ENCODE measurements at regions not wholly inside any gene's neighbourhood (a gene's known extent, or its start where the extent isn't known, plus 50 kb on each side); places are given as distances from the start of the nearest gene placed in this dataset.
A peak's percentile ranks its signal among the peaks of the same experiment; 100 is the strongest.

DNA sequence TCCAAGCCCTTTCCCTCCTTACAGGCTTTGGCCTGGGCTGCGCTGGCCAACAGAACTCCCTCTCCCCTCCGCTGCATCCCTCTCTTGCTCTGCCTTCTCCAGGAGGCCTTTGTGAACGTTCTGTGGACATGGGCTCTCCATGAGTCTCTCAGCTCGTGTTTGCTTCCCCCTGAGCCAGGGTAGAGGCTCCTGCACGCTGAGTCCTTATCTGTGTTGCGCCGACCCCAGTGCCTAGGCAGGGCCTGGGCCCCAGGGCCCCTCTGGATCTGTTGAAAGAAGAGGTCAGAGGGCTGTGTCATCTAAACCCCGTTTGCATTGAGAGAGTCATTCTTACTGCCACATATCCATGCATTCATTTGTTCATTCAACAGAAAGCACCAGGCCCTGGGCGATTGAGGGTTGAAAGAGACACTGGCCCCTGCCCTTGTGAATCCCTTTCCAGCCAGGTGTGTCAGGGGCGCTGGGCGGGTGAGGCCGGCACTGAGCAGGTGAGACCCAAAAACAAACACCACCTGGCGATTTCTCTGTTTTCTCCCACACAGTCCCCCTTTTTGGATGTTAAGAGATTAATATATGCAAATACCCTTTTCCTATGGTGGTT lies 111.2 kb upstream of the IER5L start:
- DNase-seq = no peak
- no peak overlapping the region for H3K4me3 Mint-ChIP-seq
- H3K27me3 Mint-ChIP-seq = peaks cover 0 to 4% of the 10 kb centered on the region in 2 donors
- Histone ChIP-seq H3K27ac (ENCODE audit: low read depth, low read length) (no peak overlapping the region), H3K4me3 (ENCODE audit: low read length) (no peak overlapping the region), H3K36me3 (ENCODE audit: insufficient read depth, low read length) (no peaks in the 10 kb centered on the region), H3K27me3 (ENCODE audit: insufficient read depth, low read length, poor library complexity, severe bottlenecking) (no peaks in the 10 kb centered on the region), H3K9me3 (ENCODE audit: low read length) (no peaks in the 10 kb centered on the region), H3K4me1 (ENCODE audit: insufficient read depth, low read length) (no peaks in the 10 kb centered on the region)
- no peaks in the 10 kb centered on the region for H3K9me3 Mint-ChIP-seq
- H3K27ac Mint-ChIP-seq = peak overlapping the region in 2 of 8 donors; percentile 46 to 79
- no peaks in the 10 kb centered on the region for H3K36me3 Mint-ChIP-seq
- no peaks in the 10 kb centered on the region for H3K4me1 Mint-ChIP-seq
- ChIA-PET POLR2A (no interaction called here), CTCF (no interaction called here)

DNA sequence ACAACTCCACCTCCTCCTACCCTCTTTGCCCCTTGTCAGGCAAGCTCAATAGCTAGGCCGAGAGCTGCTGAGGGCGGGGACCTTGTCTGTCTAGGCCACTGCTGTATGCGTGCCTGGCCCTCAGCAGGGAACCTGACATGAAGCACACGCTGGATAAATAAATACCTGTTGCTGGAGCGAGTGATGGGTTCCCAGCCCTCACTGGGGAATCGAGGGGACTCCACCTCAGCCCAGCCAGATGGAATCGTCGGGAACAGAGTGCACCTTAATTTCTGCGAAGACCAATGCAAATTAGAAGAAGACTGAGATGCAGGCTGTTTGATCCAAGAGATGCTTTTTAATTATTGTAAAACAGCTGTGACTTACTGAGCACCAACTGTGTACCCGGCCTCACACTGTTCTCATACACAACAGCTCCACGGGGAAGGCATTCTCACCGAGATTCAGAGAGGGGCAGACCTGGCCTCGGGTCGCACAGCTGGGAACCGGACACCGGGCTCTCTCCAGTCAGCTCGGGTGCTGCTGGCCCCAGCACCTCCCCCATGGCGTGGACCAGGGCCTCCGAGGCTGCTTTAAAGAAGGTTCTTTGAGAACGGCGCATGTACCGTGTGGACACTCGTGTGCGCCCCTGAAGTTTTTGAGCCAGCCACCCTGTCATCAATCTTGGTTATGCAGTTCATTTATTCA lies 109.7 kb upstream of the IER5L start:
- ChIA-PET POLR2A (no interaction called here), CTCF (no interaction called here)
- no peak for DNase-seq
- Histone ChIP-seq H3K27ac (ENCODE audit: low read depth, low read length) (no peak overlapping the region), H3K36me3 (ENCODE audit: insufficient read depth, low read length) (no peaks in the 10 kb centered on the region), H3K4me1 (ENCODE audit: insufficient read depth, low read length) (no peaks in the 10 kb centered on the region), H3K27me3 (ENCODE audit: insufficient read depth, low read length, poor library complexity, severe bottlenecking) (no peaks in the 10 kb centered on the region), H3K9me3 (ENCODE audit: low read length) (no peaks in the 10 kb centered on the region), H3K4me3 (ENCODE audit: low read length) (no peak overlapping the region)
- peak overlapping the region in 1 of 7 donors; percentile 54 for H3K4me3 Mint-ChIP-seq
- H3K27ac Mint-ChIP-seq = peak overlapping the region in 1 of 8 donors; percentile 74
- no peaks in the 10 kb centered on the region for H3K36me3 Mint-ChIP-seq
- peaks cover 0 to 4% of the 10 kb centered on the region in 2 donors for H3K27me3 Mint-ChIP-seq
- no peaks in the 10 kb centered on the region for H3K9me3 Mint-ChIP-seq
- no peaks in the 10 kb centered on the region for H3K4me1 Mint-ChIP-seq

DNA sequence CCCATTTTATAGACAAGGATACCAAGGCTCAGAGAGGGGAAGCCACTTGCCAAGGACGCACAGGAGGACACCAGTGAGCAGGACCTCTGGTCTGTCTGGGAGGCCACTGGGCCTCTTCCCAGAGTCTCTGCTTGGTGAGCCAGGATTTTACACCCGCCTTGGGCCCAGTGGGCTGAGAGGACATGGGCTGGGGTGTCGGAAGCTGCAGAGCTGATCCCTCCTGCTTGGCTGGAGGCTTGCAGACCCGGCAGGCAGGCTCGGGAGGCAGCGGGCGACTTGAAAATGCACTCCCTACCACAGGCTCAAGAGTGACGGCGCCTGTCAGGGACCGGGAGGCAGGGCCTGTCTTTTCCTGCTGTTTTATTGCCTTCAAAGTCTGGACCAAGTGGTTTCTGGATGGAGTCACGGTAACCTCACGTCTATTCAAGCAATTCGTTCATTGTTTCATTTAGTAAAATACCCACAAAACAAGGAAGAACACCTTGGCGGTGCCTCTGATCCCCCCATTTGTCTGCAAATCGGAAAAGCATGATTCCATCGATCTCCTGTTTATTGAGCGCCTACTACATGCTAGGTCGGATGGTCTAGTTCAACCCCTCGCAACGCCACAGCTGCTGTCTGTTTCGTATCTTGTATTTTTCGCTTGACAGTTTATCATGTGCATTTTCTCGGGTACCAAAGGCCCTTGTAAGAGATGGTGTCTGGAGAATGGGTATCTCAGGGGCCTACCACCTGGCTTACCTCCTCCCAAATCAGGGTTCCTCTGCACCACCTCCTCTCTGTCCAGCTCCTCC lies 108.1 kb upstream of the IER5L start:
- Mint-ChIP-seq H3K4me3 (no peak overlapping the region), H3K27ac (peak overlapping the region in 1 of 8 donors; percentile 96), H3K36me3 (no peaks in the 10 kb centered on the region), H3K4me1 (no peaks in the 10 kb centered on the region), H3K27me3 (peaks cover 0 to 4% of the 10 kb centered on the region in 2 donors), H3K9me3 (no peaks in the 10 kb centered on the region)
- no peak overlapping the region for H3K27ac ChIP-seq (ENCODE audit: low read depth, low read length)
- POLR2A ChIA-PET = no interaction called here
- no peaks in the 10 kb centered on the region for H3K4me1 ChIP-seq (ENCODE audit: insufficient read depth, low read length)
- DNase-seq = no peak
- CTCF ChIA-PET = no interaction called here
- no peaks in the 10 kb centered on the region for H3K9me3 ChIP-seq (ENCODE audit: low read length)
- no peaks in the 10 kb centered on the region for H3K36me3 ChIP-seq (ENCODE audit: insufficient read depth, low read length)
- no peaks in the 10 kb centered on the region for H3K27me3 ChIP-seq (ENCODE audit: insufficient read depth, low read length, poor library complexity, severe bottlenecking)
- no peak overlapping the region for H3K4me3 ChIP-seq (ENCODE audit: low read length)

DNA sequence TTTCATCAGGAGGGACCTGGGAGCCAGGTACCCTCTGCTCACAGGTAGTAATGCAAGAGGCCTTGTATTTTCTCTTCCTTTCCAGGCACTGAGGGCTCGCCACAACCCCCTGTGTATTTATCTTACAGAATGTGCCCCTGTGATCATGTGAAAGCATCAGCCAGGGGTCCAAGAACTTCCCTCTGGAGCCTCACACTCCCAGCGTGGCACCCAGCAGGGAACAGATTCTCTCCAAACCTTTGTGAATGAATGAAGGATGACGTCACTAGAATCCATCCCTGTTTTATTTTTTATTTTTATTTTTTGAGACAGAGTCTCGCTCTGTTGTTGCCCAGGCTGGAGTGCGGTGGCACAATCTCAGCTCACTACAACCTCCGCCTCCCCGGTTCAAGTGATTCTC lies 107.3 kb upstream of the IER5L start:
- Histone ChIP-seq H3K4me1 (ENCODE audit: insufficient read depth, low read length) (no peaks in the 10 kb centered on the region), H3K36me3 (ENCODE audit: insufficient read depth, low read length) (no peaks in the 10 kb centered on the region), H3K27ac (ENCODE audit: low read depth, low read length) (no peak overlapping the region), H3K4me3 (ENCODE audit: low read length) (no peak overlapping the region), H3K27me3 (ENCODE audit: insufficient read depth, low read length, poor library complexity, severe bottlenecking) (no peaks in the 10 kb centered on the region), H3K9me3 (ENCODE audit: low read length) (no peaks in the 10 kb centered on the region)
- DNase-seq = no peak
- no peaks in the 10 kb centered on the region for H3K36me3 Mint-ChIP-seq
- H3K27me3 Mint-ChIP-seq = peaks cover 0 to 4% of the 10 kb centered on the region in 2 donors
- CTCF ChIA-PET = no interaction called here
- H3K27ac Mint-ChIP-seq = peak overlapping the region in 2 of 8 donors; percentile 46 to 47
- no peaks in the 10 kb centered on the region for H3K9me3 Mint-ChIP-seq
- POLR2A ChIA-PET = no interaction called here
- H3K4me1 Mint-ChIP-seq = no peaks in the 10 kb centered on the region
- H3K4me3 Mint-ChIP-seq = no peak overlapping the region

DNA sequence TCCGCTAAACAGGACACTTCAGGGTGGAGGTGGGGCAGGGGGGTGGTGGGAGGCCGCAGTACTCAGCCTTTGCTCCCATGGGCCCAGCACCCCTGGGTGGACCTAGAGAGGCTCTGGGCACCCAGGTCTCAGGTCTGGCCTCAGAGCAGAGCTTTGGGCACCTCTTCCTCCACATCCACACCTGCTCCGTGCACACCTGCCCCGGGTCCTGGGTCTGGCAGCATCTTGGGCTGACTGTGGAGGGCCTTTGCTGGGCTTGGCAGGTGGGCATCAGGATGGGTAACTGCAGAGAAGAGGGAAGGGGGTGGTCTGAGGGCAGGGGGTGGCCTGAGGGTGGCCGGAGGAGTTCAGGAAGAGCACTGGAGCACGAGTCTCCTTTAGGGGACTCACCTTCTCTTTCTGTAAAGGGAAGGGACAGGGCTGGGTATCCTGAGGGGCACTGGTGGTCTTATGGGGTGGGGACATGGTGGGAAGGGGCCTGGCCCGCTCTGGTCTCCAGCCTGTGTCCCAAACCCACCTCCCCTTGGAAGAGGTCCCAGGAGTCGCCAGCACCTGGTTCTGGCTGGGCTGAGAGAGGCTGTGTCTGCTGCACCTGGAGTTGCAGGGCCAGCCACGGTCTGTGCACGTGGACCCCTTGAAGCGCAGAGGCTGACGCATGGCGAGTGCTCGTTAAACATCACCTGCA lies 106.7 kb upstream of the IER5L start:
- Mint-ChIP-seq H3K36me3 (no peaks in the 10 kb centered on the region), H3K4me3 (no peak overlapping the region), H3K27ac (peak overlapping the region in 1 of 8 donors; percentile 47), H3K27me3 (peaks cover 0 to 3% of the 10 kb centered on the region in 2 donors), H3K9me3 (no peaks in the 10 kb centered on the region), H3K4me1 (no peaks in the 10 kb centered on the region)
- Histone ChIP-seq H3K27me3 (ENCODE audit: insufficient read depth, low read length, poor library complexity, severe bottlenecking) (no peaks in the 10 kb centered on the region), H3K4me3 (ENCODE audit: low read length) (no peak overlapping the region), H3K9me3 (ENCODE audit: low read length) (no peaks in the 10 kb centered on the region), H3K4me1 (ENCODE audit: insufficient read depth, low read length) (no peaks in the 10 kb centered on the region), H3K36me3 (ENCODE audit: insufficient read depth, low read length) (no peaks in the 10 kb centered on the region), H3K27ac (ENCODE audit: low read depth, low read length) (no peak overlapping the region)
- DNase-seq = no peak
- CTCF ChIA-PET = no interaction called here
- POLR2A ChIA-PET = no interaction called here

DNA sequence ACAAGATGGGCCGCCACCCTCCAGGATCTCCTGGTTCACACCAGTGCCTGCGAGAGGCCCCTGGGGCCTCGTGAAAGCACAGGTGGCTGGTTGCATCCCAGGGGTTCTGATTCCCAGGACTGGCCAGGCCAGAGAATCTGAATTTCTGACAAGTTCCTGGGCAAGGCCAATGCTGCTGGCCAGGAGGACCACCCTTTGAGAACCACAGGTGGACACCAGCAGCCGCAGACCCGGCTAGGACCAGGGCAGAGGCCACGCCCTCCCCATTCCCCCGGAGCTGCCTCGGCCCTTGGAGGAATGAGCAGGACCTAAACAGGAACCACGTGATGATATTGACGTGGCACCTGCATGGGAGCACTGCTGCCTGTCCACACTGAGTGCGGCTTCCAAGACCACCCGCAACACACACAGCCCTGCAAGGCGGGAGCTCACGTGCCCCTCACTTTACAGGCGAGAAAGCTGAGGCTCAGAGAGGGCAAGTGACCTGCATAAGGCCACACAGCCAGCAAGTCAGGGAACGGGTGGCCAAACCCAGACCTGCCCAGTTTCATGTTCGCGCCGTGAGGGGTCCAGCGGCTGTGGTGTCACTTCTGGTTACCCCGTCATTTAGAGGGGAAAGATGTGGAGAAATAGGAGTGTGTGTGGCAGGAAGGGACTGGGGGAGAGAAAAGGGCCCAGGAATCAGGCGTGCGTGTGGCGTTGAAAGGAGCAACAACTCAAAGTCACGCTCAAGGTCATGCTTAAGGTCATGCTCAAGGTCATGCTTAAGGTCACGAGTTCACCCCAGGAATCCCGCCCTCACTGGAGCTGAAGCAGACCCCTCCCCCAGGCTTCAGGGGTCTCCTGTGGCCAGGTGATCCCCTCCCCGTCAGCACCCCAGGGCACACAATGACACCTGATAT lies 105.9 kb upstream of the IER5L start:
- no peaks in the 10 kb centered on the region for H3K4me1 ChIP-seq (ENCODE audit: insufficient read depth, low read length)
- no peak overlapping the region for H3K4me3 ChIP-seq (ENCODE audit: low read length)
- no peaks in the 10 kb centered on the region for H3K9me3 ChIP-seq (ENCODE audit: low read length)
- Mint-ChIP-seq H3K36me3 (no peaks in the 10 kb centered on the region), H3K27ac (no peak overlapping the region), H3K27me3 (peaks cover 0 to 2% of the 10 kb centered on the region in 2 donors), H3K4me3 (no peak overlapping the region), H3K9me3 (no peaks in the 10 kb centered on the region), H3K4me1 (no peaks in the 10 kb centered on the region)
- POLR2A ChIA-PET = no interaction called here
- no peak for DNase-seq
- no peaks in the 10 kb centered on the region for H3K27me3 ChIP-seq (ENCODE audit: insufficient read depth, low read length, poor library complexity, severe bottlenecking)
- CTCF ChIA-PET = no interaction called here
- no peaks in the 10 kb centered on the region for H3K36me3 ChIP-seq (ENCODE audit: insufficient read depth, low read length)
- no peak overlapping the region for H3K27ac ChIP-seq (ENCODE audit: low read depth, low read length)

DNA sequence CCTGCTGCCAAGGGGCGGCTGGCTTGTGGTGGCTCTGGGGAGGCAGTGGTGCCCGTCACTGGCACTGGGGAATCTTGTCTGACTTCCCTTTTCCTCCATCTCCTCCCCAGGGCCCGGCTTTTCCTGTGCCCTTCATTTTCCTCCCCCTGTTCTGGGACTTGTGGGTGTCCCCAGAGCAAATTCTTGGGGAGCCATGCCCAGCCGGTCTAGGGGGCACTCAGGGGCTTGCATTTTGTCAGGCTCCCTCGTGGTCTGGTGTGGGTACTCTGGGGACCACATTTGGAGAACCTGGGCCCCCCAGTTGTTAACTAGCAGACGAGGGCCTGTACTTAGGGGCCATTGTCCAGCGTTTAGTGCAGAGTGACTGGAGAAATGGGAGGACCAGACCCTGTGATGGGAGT lies 105.2 kb upstream of the IER5L start:
- Histone ChIP-seq H3K4me3 (ENCODE audit: low read length) (no peak overlapping the region), H3K4me1 (ENCODE audit: insufficient read depth, low read length) (no peaks in the 10 kb centered on the region), H3K9me3 (ENCODE audit: low read length) (no peaks in the 10 kb centered on the region), H3K36me3 (ENCODE audit: insufficient read depth, low read length) (no peaks in the 10 kb centered on the region), H3K27me3 (ENCODE audit: insufficient read depth, low read length, poor library complexity, severe bottlenecking) (no peaks in the 10 kb centered on the region), H3K27ac (ENCODE audit: low read depth, low read length) (no peak overlapping the region)
- DNase-seq = no peak
- ChIA-PET POLR2A (no interaction called here), CTCF (no interaction called here)
- H3K4me3 Mint-ChIP-seq = no peak overlapping the region
- no peak overlapping the region for H3K27ac Mint-ChIP-seq
- H3K9me3 Mint-ChIP-seq = no peaks in the 10 kb centered on the region
- no peaks in the 10 kb centered on the region for H3K27me3 Mint-ChIP-seq
- H3K36me3 Mint-ChIP-seq = no peaks in the 10 kb centered on the region
- H3K4me1 Mint-ChIP-seq = no peaks in the 10 kb centered on the region
